ENCODE measurements at regions not wholly inside any gene's neighbourhood (a gene's known extent, or its start where the extent isn't known, plus 50 kb on each side); places are given as distances from the start of the nearest gene placed in this dataset.

DNA sequence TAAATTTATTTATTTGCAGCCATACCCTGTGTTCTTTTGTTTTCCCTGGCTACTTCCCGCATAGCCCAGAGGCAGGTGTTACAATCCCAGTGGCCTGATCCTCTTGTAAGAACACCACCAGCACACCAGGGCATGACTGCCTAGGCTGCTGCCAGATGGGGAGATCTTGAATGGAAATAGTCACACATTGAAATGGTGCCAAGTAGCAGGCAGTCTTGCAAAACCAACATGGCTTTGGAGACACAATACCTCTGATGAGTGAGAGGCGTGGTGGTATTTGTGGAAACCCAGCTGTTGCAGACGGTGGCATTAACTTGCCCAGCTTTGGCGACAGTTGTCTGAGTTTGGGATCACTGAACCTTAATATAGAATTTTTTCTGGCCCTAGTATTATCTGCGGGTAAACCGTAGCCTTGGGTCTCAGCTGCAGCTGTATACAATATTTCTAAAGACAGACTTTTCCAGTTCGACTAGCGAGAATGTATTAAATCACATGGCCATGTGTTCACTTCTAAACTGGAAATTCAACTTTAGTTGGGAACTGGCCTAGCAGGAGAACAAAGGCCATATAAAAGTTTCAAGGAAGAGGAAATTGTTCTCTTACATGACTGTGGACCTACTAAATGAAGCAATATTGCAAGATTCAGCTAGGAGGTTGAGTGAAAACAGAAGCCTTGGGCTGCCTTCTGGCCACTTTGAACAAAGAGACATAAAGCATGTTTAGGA lies 277.0 kb downstream of the SMARCA2 start:
- no peak for TF ChIP-seq CTCF (IDR thresholded peaks at IDR 0.05)
- Histone ChIP-seq H3K36me3 (replicated peaks in 1 of 2; ENCODE audit: insufficient read depth in 1 of 2, low read depth in 2 of 2) (no peaks in the 10 kb centered on the region), H3K27me3 (no peaks in the 10 kb centered on the region), H3K4me1 (peaks cover 19% of the 10 kb centered on the region), H3K27ac (peak overlapping the region in 3 of 4 donors; percentile 6 to 44 (median 28)), H3K4me3 (no peak overlapping the region), H3K9me3 (no peaks in the 10 kb centered on the region)
- ATAC-seq: peak; percentile 67
- DNase-seq: peak; percentile 20 to 47 (median 34)
- intact Hi-C loops (cut with DNase I): no loop called here
- 55 to 63% methylated on average over 8 of the region's 8 CpGs for WGBS, 2 donors

DNA sequence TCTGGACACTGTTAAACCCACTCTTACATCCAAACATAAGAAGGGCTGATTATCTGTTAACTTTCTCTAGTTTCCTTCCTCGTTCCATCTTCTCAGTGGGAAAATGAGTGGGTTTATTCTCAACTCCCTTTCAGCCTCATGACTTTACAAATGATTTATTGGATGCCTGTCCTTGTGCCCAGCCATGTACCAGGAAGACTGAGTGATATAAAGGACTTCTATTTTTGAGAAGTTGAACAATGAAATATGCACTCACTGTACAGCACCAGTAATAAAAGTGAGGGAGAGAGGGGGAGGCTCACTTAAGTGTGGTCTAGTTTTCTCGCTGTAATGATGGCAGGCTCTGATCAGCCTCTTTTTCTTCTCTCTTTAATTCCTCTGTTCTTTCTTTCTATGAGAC lies 277.6 kb downstream of the SMARCA2 start:
- TF ChIP-seq CTCF (IDR thresholded peaks at IDR 0.05) (no peak), POLR2A (IDR thresholded peaks at IDR 0.05) (no peak)
- Histone ChIP-seq H3K27me3 (no peaks in the 10 kb centered on the region), H3K27ac (peak overlapping the region in 3 of 4 donors; percentile 6 to 44 (median 28)), H3K4me3 (no peak overlapping the region), H3K36me3 (replicated peaks in 1 of 2; ENCODE audit: insufficient read depth in 1 of 2, low read depth in 2 of 2) (no peaks in the 10 kb centered on the region), H3K9me3 (no peaks in the 10 kb centered on the region), H3K4me1 (peaks cover 13% of the 10 kb centered on the region)
- DNase-seq: no peak
- WGBS, 2 donors: 74 to 88% methylated on average over 2 of the region's 2 CpGs
- no peak for ATAC-seq
- intact Hi-C loops (cut with DNase I): no loop called here

- WGBS, 2 donors: 81 to 87% methylated on average over 1 of the region's 1 CpG
- TF ChIP-seq CTCF (IDR thresholded peaks at IDR 0.05) (no peak), POLR2A (IDR thresholded peaks at IDR 0.05) (no peak)
- Histone ChIP-seq H3K36me3 (replicated peaks in 1 of 2; ENCODE audit: insufficient read depth in 1 of 2, low read depth in 2 of 2) (no peaks in the 10 kb centered on the region), H3K4me1 (peaks cover 16% of the 10 kb centered on the region), H3K9me3 (no peaks in the 10 kb centered on the region), H3K4me3 (no peak overlapping the region), H3K27ac (no peak overlapping the region), H3K27me3 (no peaks in the 10 kb centered on the region)
- ATAC-seq: no peak
- intact Hi-C loops (cut with DNase I): no loop called here
- DNase-seq: no peak
These were observed 282.6 kb downstream of the SMARCA2 start for GRCh38 chr9:2297771-2298170.

DNA sequence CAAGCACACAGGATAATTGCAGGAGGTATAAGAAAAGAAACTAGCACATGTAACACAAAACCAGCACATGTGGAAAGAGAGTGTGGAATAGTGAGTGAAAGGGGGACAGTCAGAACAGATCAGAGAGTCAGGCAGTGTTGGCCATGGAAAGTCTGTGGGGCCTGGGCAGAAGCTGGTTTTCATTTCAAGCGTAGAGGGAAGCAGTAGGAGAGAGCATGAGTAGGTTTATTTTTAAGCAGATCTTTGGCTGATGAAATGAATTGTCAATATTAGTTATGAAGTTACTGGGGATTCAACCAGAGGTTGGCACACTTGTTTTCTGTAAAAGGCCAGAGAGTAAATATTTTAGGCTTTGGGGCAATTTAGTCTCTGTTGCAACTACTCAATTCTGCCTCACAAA lies 283.1 kb downstream of the SMARCA2 start:
- no peak for ATAC-seq

More for the DNA sequence above, 283.1 kb downstream of the SMARCA2 start:
- Histone ChIP-seq H3K9me3 (no peaks in the 10 kb centered on the region), H3K4me3 (no peak overlapping the region), H3K36me3 (replicated peaks in 1 of 2; ENCODE audit: insufficient read depth in 1 of 2, low read depth in 2 of 2) (no peaks in the 10 kb centered on the region), H3K27ac (peak overlapping the region in 2 of 4 donors; percentile 55 to 72), H3K4me1 (peaks cover 16% of the 10 kb centered on the region), H3K27me3 (no peaks in the 10 kb centered on the region)
- no peak for TF ChIP-seq POLR2A (IDR thresholded peaks at IDR 0.05)
- TF ChIP-seq CTCF (IDR thresholded peaks at IDR 0.05): no peak
- intact Hi-C loops (cut with DNase I): no loop called here
- DNase-seq: no peak
- WGBS, 2 donors: 45 to 92% methylated on average over 1 of the region's 1 CpG

All from body of pancreas (tissue), 4 donors.